ENCODE measurements at regions not wholly inside any gene's neighbourhood (a gene's known extent, or its start where the extent isn't known, plus 50 kb on each side); places are given as distances from the start of the nearest gene placed in this dataset.

DNA sequence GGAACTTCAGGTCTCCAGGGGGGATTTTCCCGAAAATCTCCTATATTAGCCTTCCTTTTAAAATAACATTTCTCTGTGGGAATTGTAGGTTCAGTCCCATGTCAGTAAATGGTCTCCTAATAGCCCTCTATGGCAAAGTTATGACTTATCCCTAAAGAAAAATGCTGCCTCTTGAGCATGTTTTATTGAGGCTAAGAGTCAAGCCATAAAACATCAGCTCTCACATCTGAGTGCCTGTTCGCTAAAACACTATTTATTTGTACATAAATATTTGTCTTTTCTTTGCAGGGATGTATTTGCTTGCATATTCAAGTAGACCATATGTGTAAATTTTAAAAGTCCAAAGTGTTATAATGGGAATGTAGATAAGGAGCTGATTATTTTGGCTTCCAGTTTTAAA lies 160.4 kb downstream of the PRDM6 start:
- Mint-ChIP-seq H3K27ac (no peak overlapping the region), H3K4me3 (no peak overlapping the region), H3K36me3 (ENCODE audit: low read depth) (no peaks in the 10 kb centered on the region), H3K4me1 (no peaks in the 10 kb centered on the region), H3K27me3 (no peaks in the 10 kb centered on the region), H3K9me3 (no peaks in the 10 kb centered on the region)
- intact Hi-C loops (cut with micrococcal nuclease), result no loop called here
- DNase-seq (no peak), ATAC-seq (ENCODE audit: low read depth) (no peak)
- CTCF ChIA-PET, result no interaction called here
- POLR2A ChIA-PET, result no interaction called here
- TF ChIP-seq, protein P1, sequence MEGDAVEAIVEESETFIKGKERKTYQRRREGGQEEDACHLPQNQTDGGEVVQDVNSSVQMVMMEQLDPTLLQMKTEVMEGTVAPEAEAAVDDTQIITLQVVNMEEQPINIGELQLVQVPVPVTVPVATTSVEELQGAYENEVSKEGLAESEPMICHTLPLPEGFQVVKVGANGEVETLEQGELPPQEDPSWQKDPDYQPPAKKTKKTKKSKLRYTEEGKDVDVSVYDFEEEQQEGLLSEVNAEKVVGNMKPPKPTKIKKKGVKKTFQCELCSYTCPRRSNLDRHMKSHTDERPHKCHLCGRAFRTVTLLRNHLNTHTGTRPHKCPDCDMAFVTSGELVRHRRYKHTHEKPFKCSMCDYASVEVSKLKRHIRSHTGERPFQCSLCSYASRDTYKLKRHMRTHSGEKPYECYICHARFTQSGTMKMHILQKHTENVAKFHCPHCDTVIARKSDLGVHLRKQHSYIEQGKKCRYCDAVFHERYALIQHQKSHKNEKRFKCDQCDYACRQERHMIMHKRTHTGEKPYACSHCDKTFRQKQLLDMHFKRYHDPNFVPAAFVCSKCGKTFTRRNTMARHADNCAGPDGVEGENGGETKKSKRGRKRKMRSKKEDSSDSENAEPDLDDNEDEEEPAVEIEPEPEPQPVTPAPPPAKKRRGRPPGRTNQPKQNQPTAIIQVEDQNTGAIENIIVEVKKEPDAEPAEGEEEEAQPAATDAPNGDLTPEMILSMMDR (IDR thresholded peaks at IDR 0.05), result no peak

DNA sequence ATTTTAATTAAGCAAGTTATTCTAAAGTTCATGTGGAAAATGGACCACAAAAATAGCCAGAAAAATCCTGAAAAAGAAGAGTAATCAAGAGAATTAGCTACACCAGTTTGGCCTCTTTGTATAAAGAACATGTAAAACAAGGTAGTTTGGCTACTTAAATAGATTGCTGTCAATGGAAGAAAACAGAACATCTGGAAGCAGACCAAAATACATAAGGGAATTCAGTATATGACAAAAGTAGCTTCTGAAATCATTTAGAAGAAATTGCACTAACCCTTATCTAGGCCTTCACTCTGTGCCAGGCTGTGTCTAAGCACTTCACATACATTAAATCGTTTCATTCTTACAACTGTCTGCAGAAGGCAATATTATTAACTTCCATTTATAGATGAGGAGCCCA lies 156.6 kb downstream of the PRDM6 start:
- POLR2A ChIA-PET, result interaction anchor here (0.7 kb wide), 1 partner anchor 37 kb away, joined by 5 read pairs; no protein-coding TSS in a partner anchor
- no peaks in the 10 kb centered on the region for H3K4me1 Mint-ChIP-seq
- H3K27ac Mint-ChIP-seq, result no peak overlapping the region
- no peaks in the 10 kb centered on the region for H3K36me3 Mint-ChIP-seq (ENCODE audit: low read depth)
- H3K4me3 Mint-ChIP-seq, result no peak overlapping the region
- H3K9me3 Mint-ChIP-seq, result peaks cover 2% of the 10 kb centered on the region
- no peak for ATAC-seq (ENCODE audit: low read depth)
- intact Hi-C loops (cut with micrococcal nuclease), result no loop called here
- TF ChIP-seq, protein P1 (IDR thresholded peaks at IDR 0.05), result no peak
- no peak for DNase-seq
- CTCF ChIA-PET, result no interaction called here
- no peaks in the 10 kb centered on the region for H3K27me3 Mint-ChIP-seq

DNA sequence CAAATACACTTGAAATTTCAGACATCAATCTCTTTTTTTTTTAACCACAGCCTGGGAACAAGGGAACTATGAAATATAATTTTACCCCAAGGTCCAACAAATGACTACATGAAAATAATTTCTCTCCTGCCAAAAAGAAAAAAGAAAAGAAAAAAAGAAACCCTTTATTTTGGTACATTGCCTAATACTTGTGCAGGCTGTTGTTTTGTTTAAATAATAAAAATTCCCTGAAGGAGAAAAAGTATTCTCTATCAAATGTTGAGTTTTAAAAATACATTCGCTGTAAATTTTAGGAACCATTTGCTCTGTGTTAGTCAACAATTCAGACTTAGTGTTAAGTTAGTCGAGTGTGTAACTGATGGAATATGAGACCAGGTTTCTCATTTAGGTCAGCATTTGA lies 155.4 kb downstream of the PRDM6 start:
- H3K27me3 Mint-ChIP-seq, result no peaks in the 10 kb centered on the region
- H3K4me1 Mint-ChIP-seq, result no peaks in the 10 kb centered on the region
- TF ChIP-seq, protein P1 (IDR thresholded peaks at IDR 0.05), result no peak
- ChIA-PET POLR2A (no interaction called here), CTCF (no interaction called here)
- no peaks in the 10 kb centered on the region for H3K36me3 Mint-ChIP-seq (ENCODE audit: low read depth)
- no peak overlapping the region for H3K4me3 Mint-ChIP-seq
- intact Hi-C loops (cut with micrococcal nuclease), result no loop called here
- ATAC-seq (ENCODE audit: low read depth) (no peak), DNase-seq (no peak)
- H3K9me3 Mint-ChIP-seq, result peaks cover 2% of the 10 kb centered on the region
- no peak overlapping the region for H3K27ac Mint-ChIP-seq

Measured in activated B cell treated with CpG ODN at 0.5 μM for 24 hours (primary cell).